Peyer's patch (tissue), 4 donors: ENCODE measurements at regions not wholly inside any gene's neighbourhood (a gene's known extent, or its start where the extent isn't known, plus 50 kb on each side); places are given as distances from the start of the nearest gene placed in this dataset.

ENCODE experiments used
- POLR2A ChIP-seq, 2 donors: fragments of 450-650 bp; IDR thresholded peaks; one replicate each; pipeline ENCODE4 v1.5.1; 2017; ENCODE audit warnings: antibody characterized with exemption in 2 of 2, mild to moderate bottlenecking in 2 of 2, moderate library complexity in 2 of 2
- TF ChIP-seq, protein P1 (sequence below), 6 experiments: fragments of 450-650 bp in 4 of 6; fragments of 200-600 bp in 2 of 6; sonication (generic) in 1 of 6; IDR thresholded peaks; one replicate each; pipeline ENCODE4 v1.5.1; 2017 to 2019; ENCODE audit warnings: antibody characterized with exemption in 6 of 6, mild to moderate bottlenecking in 3 of 6, moderate library complexity in 1 of 6

DNA sequence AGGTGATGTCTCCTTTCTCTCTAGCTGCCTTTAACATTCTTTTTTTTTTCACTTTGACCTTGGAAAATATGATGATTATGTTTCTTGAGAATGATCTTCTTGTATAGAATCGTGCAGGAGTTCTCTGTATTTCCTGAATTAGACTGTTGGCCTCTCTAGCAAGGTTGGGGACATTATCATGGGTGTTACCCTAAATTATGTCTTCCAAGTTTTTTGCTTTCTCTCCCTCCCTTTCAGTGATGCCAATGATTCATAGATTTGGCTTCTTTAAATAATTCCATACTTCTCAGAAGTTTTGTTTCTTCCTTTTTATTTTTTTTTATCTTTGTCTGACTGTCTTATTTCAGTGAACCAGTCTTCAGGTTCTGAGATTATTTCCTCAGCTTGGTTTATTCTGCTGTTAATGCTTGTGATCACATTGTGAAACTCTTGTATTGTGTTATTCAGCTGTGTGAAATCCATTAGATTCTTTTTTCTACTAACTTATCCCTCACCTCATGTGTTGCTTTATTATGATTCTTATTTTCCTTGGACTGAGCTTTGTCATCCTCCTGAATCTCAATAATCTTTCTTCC lies 268.4 kb upstream of the NRIP1 start:
- no peak for TF ChIP-seq POLR2A (IDR thresholded peaks at IDR 0.05)
- TF ChIP-seq, protein P1, sequence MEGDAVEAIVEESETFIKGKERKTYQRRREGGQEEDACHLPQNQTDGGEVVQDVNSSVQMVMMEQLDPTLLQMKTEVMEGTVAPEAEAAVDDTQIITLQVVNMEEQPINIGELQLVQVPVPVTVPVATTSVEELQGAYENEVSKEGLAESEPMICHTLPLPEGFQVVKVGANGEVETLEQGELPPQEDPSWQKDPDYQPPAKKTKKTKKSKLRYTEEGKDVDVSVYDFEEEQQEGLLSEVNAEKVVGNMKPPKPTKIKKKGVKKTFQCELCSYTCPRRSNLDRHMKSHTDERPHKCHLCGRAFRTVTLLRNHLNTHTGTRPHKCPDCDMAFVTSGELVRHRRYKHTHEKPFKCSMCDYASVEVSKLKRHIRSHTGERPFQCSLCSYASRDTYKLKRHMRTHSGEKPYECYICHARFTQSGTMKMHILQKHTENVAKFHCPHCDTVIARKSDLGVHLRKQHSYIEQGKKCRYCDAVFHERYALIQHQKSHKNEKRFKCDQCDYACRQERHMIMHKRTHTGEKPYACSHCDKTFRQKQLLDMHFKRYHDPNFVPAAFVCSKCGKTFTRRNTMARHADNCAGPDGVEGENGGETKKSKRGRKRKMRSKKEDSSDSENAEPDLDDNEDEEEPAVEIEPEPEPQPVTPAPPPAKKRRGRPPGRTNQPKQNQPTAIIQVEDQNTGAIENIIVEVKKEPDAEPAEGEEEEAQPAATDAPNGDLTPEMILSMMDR (IDR thresholded peaks at IDR 0.05) = no peak
